NB4 (cell line): ENCODE measurements at regions not wholly inside any gene's neighbourhood (a gene's known extent, or its start where the extent isn't known, plus 50 kb on each side); places are given as distances from the start of the nearest gene placed in this dataset.

ENCODE experiments used
- CTCF ChIP-seq: IDR thresholded peaks from one replicate; pipeline ENCODE4 v1.5.1; 2012; ENCODE audit warnings: low read depth, low read length
- MAX ChIP-seq: IDR thresholded peaks from 2 replicates; pipeline ENCODE4 v1.6.1; 2011; ENCODE audit warnings: low read depth, low read length
- MYC ChIP-seq: IDR thresholded peaks from 2 replicates; pipeline ENCODE4 v1.6.1; 2011; ENCODE audit warnings: low read depth, low read length
- POLR2A ChIP-seq: IDR thresholded peaks from 2 replicates; pipeline ENCODE4 v1.6.1; 2011; ENCODE audit warnings: mild to moderate bottlenecking; ENCODE audit not compliant: insufficient read length; ENCODE audit errors: extremely low read depth

- TF ChIP-seq CTCF (no peak), MAX (no peak), POLR2A (no peak), MYC (no peak)
Measured at GRCh38 chr2:161010503-161011015, 149.7 kb upstream of the TANK start.
